SU-DHL-6 (cell line): ENCODE measurements at regions not wholly inside any gene's neighbourhood (a gene's known extent, or its start where the extent isn't known, plus 50 kb on each side); places are given as distances from the start of the nearest gene placed in this dataset.

ENCODE experiments used
- H2AFZ ChIP-seq: fragments of 200-600 bp; sonication (generic); 2 replicates; pipeline ENCODE4 v1.6.1; 2014; ENCODE audit warnings: low read depth, mild to moderate bottlenecking, moderate library complexity, mixed read lengths, antibody characterized with exemption, low read length; ENCODE audit not compliant: severe bottlenecking
- H3F3A ChIP-seq: fragments of 200-600 bp; shearing (Covaris generic); 2 replicates; pipeline ENCODE4 v1.6.0; 2016; ENCODE audit warnings: antibody characterized with exemption, mild to moderate bottlenecking; ENCODE audit not compliant: insufficient read depth
- H3K27ac ChIP-seq: fragments of 200-600 bp; sonication (generic); 2 replicates; pipeline ENCODE4 v1.5.1; 2016; ENCODE audit warnings: low read depth, mild to moderate bottlenecking, low read length, moderate library complexity, mixed read lengths
- H3K27me3 ChIP-seq: fragments of 200-600 bp; sonication (generic), shearing (Covaris generic); 2 replicates; pipeline ENCODE4 v1.6.0; 2014; ENCODE audit warnings: mild to moderate bottlenecking, low read length
- H3K36me3 ChIP-seq: fragments of 200-600 bp; sonication (generic); 2 replicates; pipeline ENCODE4 v1.6.1; 2014; ENCODE audit warnings: mild to moderate bottlenecking, low read length, mixed read lengths
- H3K4me2 ChIP-seq: fragments of 300-600, 200-600 bp; shearing (Covaris generic), sonication (generic); 2 replicates; pipeline ENCODE4 v1.6.0; 2014; ENCODE audit warnings: low read length, low read depth, mild to moderate bottlenecking; ENCODE audit not compliant: poor library complexity, severe bottlenecking
- H3K4me3 ChIP-seq: fragments of 200-600 bp; sonication (generic); 2 replicates; pipeline ENCODE4 v1.5.1; 2014; ENCODE audit warnings: antibody characterized with exemption, low read length, mild to moderate bottlenecking, mixed read lengths; ENCODE audit not compliant: insufficient read depth, poor library complexity, severe bottlenecking
- H3K79me2 ChIP-seq: fragments of 200-600 bp; sonication (generic); 2 replicates; pipeline ENCODE4 v1.6.1; 2014; ENCODE audit warnings: mild to moderate bottlenecking, low read length, moderate library complexity; ENCODE audit not compliant: insufficient read depth
- H3K9ac ChIP-seq: fragments of 200-600 bp; sonication (generic); 2 replicates; pipeline ENCODE4 v1.7.0; 2014; ENCODE audit warnings: mild to moderate bottlenecking, low read length
- H3K9me2 ChIP-seq: fragments of 200-600 bp; sonication (generic); replicated peaks from 2 replicates; pipeline ENCODE4 v1.6.1; 2014; ENCODE audit warnings: low read length; ENCODE audit not compliant: insufficient read depth
- H3K9me3 ChIP-seq: fragments of 200-600 bp; sonication (generic); 2 replicates; pipeline ENCODE4 v1.6.1; 2014; ENCODE audit warnings: low read length, mixed read lengths; ENCODE audit not compliant: insufficient read depth
- H4K20me1 ChIP-seq: fragments of 200-600 bp; sonication (generic); 2 replicates; pipeline ENCODE4 v1.6.1; 2014; ENCODE audit warnings: low read depth, mild to moderate bottlenecking, antibody characterized with exemption, low read length, moderate library complexity, mixed read lengths
- EZH2phosphoT487 ChIP-seq: fragments of 200-600 bp; sonication (generic), shearing (Covaris generic); conservative IDR thresholded peaks from 2 replicates; pipeline ENCODE4 v1.6.1; 2018; ENCODE audit warnings: mild to moderate bottlenecking, antibody characterized with exemption, low read length, moderate library complexity, mixed read lengths
- TF ChIP-seq, protein P1 (sequence below): fragments of 200-600 bp; sonication (generic); IDR thresholded peaks from one replicate; pipeline ENCODE4 v1.5.1; 2017; ENCODE audit warnings: antibody characterized with exemption, mild to moderate bottlenecking, low read length, moderate library complexity; ENCODE audit not compliant: insufficient read depth, poor library complexity, severe bottlenecking

DNA sequence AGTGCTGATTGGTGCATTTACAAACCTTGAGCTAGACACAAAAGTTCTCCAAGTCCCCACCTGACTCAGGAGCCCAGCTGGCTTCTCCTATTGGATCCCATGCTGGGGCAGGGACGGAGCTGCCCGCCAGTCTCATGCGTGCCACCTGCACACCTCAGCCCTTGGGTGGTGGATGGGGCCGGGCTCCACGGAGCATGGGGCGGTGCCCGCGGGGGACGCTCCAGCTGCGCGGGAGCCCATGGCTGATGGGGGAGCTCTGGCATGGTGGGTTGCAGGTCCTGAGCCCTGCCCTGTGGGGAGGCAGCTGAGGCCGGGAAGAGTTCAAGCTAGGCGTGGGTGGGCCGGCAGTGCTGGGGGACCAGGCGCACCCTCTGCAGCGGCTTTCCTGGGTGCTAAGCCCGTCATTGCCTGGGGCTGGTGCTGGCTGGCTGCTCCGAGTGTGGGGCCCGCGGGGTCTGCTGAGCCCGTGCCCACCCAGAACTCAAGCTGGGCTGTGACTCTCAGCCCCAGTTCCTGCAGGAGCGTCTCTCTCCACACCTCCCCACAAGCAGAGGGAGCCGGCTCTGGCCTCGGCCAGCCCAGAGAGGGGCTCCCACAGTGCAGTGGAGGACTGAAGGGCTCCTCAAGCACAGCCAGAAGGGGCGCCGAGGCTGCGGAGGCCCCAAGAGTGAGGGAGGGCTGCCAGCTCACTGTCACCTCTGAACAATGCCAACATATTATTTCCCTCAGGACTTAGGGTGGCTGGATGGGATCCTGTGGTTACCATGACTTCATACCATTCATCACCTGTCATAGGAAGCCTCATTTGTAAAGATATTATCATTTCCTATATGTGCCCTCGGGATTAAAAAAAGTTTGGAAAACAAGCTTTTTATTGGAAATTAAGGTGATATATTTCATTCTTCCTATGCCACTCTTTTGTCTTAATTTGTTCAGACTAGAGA is 688.7 kb downstream of the ETS1 start:
- no peak overlapping the region for H2AFZ ChIP-seq
- no peaks in the 10 kb centered on the region for H3K36me3 ChIP-seq
- no peak overlapping the region for H3K4me2 ChIP-seq
- no peaks in the 10 kb centered on the region for H3K79me2 ChIP-seq
- no peak for TF ChIP-seq EZH2phosphoT487
- TF ChIP-seq, protein P1, sequence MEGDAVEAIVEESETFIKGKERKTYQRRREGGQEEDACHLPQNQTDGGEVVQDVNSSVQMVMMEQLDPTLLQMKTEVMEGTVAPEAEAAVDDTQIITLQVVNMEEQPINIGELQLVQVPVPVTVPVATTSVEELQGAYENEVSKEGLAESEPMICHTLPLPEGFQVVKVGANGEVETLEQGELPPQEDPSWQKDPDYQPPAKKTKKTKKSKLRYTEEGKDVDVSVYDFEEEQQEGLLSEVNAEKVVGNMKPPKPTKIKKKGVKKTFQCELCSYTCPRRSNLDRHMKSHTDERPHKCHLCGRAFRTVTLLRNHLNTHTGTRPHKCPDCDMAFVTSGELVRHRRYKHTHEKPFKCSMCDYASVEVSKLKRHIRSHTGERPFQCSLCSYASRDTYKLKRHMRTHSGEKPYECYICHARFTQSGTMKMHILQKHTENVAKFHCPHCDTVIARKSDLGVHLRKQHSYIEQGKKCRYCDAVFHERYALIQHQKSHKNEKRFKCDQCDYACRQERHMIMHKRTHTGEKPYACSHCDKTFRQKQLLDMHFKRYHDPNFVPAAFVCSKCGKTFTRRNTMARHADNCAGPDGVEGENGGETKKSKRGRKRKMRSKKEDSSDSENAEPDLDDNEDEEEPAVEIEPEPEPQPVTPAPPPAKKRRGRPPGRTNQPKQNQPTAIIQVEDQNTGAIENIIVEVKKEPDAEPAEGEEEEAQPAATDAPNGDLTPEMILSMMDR, result no peak
- H3K9me2 ChIP-seq, result no peaks in the 10 kb centered on the region
- no peaks in the 10 kb centered on the region for H4K20me1 ChIP-seq
- no peak overlapping the region for H3K27ac ChIP-seq
- H3K9ac ChIP-seq, result no peak overlapping the region
- no peaks in the 10 kb centered on the region for H3K27me3 ChIP-seq
- H3K9me3 ChIP-seq, result no peaks in the 10 kb centered on the region
- H3F3A ChIP-seq, result no peaks in the 10 kb centered on the region
- H3K4me3 ChIP-seq, result no peak overlapping the region

DNA sequence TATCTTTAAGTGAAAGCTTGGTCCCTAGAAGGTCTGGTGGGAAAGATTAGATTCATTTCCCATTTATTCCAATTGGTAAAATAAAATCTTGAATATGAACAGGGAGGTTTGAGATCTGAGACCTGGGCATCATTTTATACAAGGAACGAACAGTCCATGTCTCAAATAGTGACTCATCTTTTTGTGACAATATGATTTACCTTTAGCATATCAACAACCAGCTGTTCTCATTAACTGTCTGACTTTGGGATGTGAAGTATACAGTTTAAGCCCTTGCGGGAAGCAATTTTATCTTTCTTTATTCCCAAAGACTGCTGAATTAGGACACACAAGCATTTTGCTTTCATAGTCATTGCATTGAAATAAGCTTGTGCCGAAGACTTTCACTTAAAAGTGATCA is 691.6 kb downstream of the ETS1 start:
- no peak overlapping the region for H2AFZ ChIP-seq
- no peak overlapping the region for H3K27ac ChIP-seq
- no peaks in the 10 kb centered on the region for H4K20me1 ChIP-seq
- H3F3A ChIP-seq, result no peaks in the 10 kb centered on the region
- TF ChIP-seq EZH2phosphoT487, result no peak
- TF ChIP-seq, protein P1, result no peak
- H3K9me2 ChIP-seq, result no peaks in the 10 kb centered on the region
- no peak overlapping the region for H3K9ac ChIP-seq
- H3K79me2 ChIP-seq, result no peaks in the 10 kb centered on the region
- no peaks in the 10 kb centered on the region for H3K27me3 ChIP-seq
- no peaks in the 10 kb centered on the region for H3K9me3 ChIP-seq
- no peak overlapping the region for H3K4me2 ChIP-seq
- H3K4me3 ChIP-seq, result no peak overlapping the region
- no peaks in the 10 kb centered on the region for H3K36me3 ChIP-seq

DNA sequence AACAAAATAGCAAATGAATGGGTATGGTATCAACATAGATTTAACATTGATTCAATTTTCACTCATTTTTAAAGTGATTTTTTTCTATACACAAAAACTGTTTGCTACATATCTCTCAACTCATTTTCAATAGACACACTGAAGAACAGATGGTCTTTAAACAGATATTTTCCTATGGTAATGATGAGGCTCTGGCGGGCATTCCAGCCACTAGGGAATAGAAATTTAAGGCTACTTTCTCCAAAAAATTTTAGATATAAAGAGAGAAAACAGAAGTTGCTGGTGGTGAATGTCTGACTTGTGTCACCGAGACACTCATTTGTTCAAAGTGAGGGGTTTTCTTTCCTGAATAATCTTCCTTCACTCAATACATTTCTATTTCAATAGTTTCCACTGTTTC is 693.0 kb downstream of the ETS1 start:
- H2AFZ ChIP-seq, result no peak overlapping the region
- no peak overlapping the region for H3K9ac ChIP-seq
- no peak overlapping the region for H3K27ac ChIP-seq
- no peaks in the 10 kb centered on the region for H3K9me2 ChIP-seq
- no peaks in the 10 kb centered on the region for H3K79me2 ChIP-seq
- H3K4me3 ChIP-seq, result no peak overlapping the region
- TF ChIP-seq EZH2phosphoT487, result no peak
- TF ChIP-seq, protein P1, result no peak
- no peaks in the 10 kb centered on the region for H3K36me3 ChIP-seq
- no peaks in the 10 kb centered on the region for H3F3A ChIP-seq
- H3K4me2 ChIP-seq, result no peak overlapping the region
- no peaks in the 10 kb centered on the region for H3K9me3 ChIP-seq
- H3K27me3 ChIP-seq, result no peaks in the 10 kb centered on the region
- H4K20me1 ChIP-seq, result no peaks in the 10 kb centered on the region
